SK-N-SH (cell line): ENCODE measurements at regions not wholly inside any gene's neighbourhood (a gene's known extent, or its start where the extent isn't known, plus 50 kb on each side); places are given as distances from the start of the nearest gene placed in this dataset.

ENCODE experiments used
- CTCF ChIA-PET: fragments of 300-600, 350-600 bp; formaldehyde crosslinking; extraction: SDS; loops from one replicate; lab custom pipeline; 2021; lab: Yijun Ruan, JAX
- POLR2A ChIA-PET: fragments of 350-600 bp; sonication (Branson Sonifier 250); formaldehyde crosslinking; extraction: SDS; loops from one replicate; lab custom pipeline; 2020; ENCODE audit warnings: antibody characterized with exemption, inconsistent platforms; lab: Yijun Ruan, JAX
- DNase-seq: peaks from one replicate; pipeline ENCODE4 v3.0.0; 2012
- H2AFZ ChIP-seq: fragments of 200-600 bp; sonication (generic); 2 replicates; pipeline ENCODE4 v1.8.1; 2016; ENCODE audit warnings: antibody characterized with exemption, mild to moderate bottlenecking, low read depth
- H3F3A ChIP-seq: fragments of 200-600 bp; sonication (generic); replicated peaks from 2 replicates; pipeline ENCODE3; 2016; ENCODE audit warnings: antibody characterized with exemption, mild to moderate bottlenecking; ENCODE audit not compliant: insufficient read depth
- H3K27ac ChIP-seq, 2 experiments: fragments of 200-500 bp in 1 of 2; fragments of 200-600 bp in 1 of 2; sonication (Bioruptor generic) in 1 of 2; sonication (generic), shearing (Covaris generic) in 1 of 2; 2 replicates each; pipeline versions ENCODE4 v1.5.1 to v1.6.1; 2014 to 2016; ENCODE audit warnings: low read depth in 2 of 2, inconsistent platforms in 1 of 2, low read length in 1 of 2, mild to moderate bottlenecking in 1 of 2, mixed read lengths in 1 of 2
- H3K27me3 ChIP-seq: fragments of 200-600 bp; sonication (generic), shearing (Covaris generic); 2 replicates; pipeline ENCODE4 v1.6.1; 2016; ENCODE audit warnings: mixed run types; ENCODE audit not compliant: insufficient read depth
- H3K36me3 ChIP-seq, 2 experiments: fragments of 200-500 bp in 1 of 2; fragments of 200-600 bp in 1 of 2; sonication (Bioruptor generic) in 1 of 2; sonication (generic) in 1 of 2; replicated peaks in 1 of 2; 2 replicates each; pipeline versions ENCODE3 to v1.5.1; 2014 to 2016; ENCODE audit warnings: low read length in 1 of 2, mild to moderate bottlenecking in 1 of 2; ENCODE audit not compliant: insufficient read depth in 2 of 2, control insufficient read depth in 1 of 2
- H3K4me1 ChIP-seq, 2 experiments: fragments of 200-500 bp in 1 of 2; fragments of 200-600 bp in 1 of 2; sonication (Bioruptor generic) in 1 of 2; sonication (generic), shearing (Covaris generic) in 1 of 2; 2 replicates each; pipeline versions ENCODE4 v1.5.1 to v1.6.1; 2014 to 2016; ENCODE audit warnings: low read depth in 1 of 2, low read length in 1 of 2, mixed run types in 1 of 2; ENCODE audit not compliant: insufficient read depth in 2 of 2, control insufficient read depth in 1 of 2
- H3K4me2 ChIP-seq: fragments of 200-600 bp; sonication (generic), shearing (Covaris generic); 2 replicates; pipeline ENCODE4 v1.6.1; 2017; ENCODE audit warnings: mixed run types
- H3K4me3 ChIP-seq, 2 experiments: fragments of 200-500 bp in 1 of 2; fragments of 200-600 bp in 1 of 2; sonication (Bioruptor generic) in 1 of 2; sonication (generic), shearing (Covaris generic) in 1 of 2; 2 replicates each; pipeline versions ENCODE4 v1.5.1 to v1.8.1; 2014 to 2016; ENCODE audit warnings: low read depth in 2 of 2, inconsistent platforms in 1 of 2, low read length in 1 of 2, mild to moderate bottlenecking in 1 of 2, mixed read lengths in 1 of 2, moderate library complexity in 1 of 2
- H3K79me2 ChIP-seq: fragments of 200-600 bp; sonication (generic); 2 replicates; pipeline ENCODE4 v1.8.1; 2017; ENCODE audit warnings: mild to moderate bottlenecking; ENCODE audit not compliant: insufficient read depth
- H3K9ac ChIP-seq: fragments of 200-600 bp; sonication (generic); 2 replicates; pipeline ENCODE4 v1.6.1; 2017; ENCODE audit warnings: mixed run types
- H3K9me2 ChIP-seq: fragments of 200-600 bp; sonication (generic); 2 replicates; pipeline ENCODE4 v1.6.1; 2017; ENCODE audit warnings: mixed run types
- H3K9me3 ChIP-seq: fragments of 200-600 bp; sonication (generic); 2 replicates; pipeline ENCODE4 v1.6.1; 2017; ENCODE audit warnings: mixed run types, mild to moderate bottlenecking, moderate library complexity
- H4K20me1 ChIP-seq: fragments of 200-600 bp; sonication (generic); 2 replicates; pipeline ENCODE4 v1.6.1; 2017; ENCODE audit warnings: mild to moderate bottlenecking, mixed run types; ENCODE audit not compliant: insufficient read depth
- CHD2 ChIP-seq: fragments of 150-350 bp; IDR thresholded peaks from 2 replicates; pipeline ENCODE4 v1.6.1; 2018; ENCODE audit warnings: low read length; ENCODE audit not compliant: partially characterized antibody
- ELF1 ChIP-seq: IDR thresholded peaks from 2 replicates; pipeline ENCODE4 v1.4.0; 2012
- EZH2phosphoT487 ChIP-seq: fragments of 200-600 bp; sonication (generic); IDR thresholded peaks from 2 replicates; pipeline ENCODE4 v1.6.1; 2017; ENCODE audit warnings: low read depth, mixed run types, mild to moderate bottlenecking, antibody characterized with exemption, moderate library complexity, borderline replicate concordance
- FOXJ3 ChIP-seq: sonication (generic); formaldehyde crosslinking; IDR thresholded peaks from 2 replicates; pipeline ENCODE4 v1.5.1; 2020; ENCODE audit warnings: mild to moderate bottlenecking, missing genetic modification reagents
- GABPA ChIP-seq: IDR thresholded peaks from 2 replicates; pipeline ENCODE4 v1.4.0; 2012; ENCODE audit warnings: low read depth, mild to moderate bottlenecking
- JUND ChIP-seq: IDR thresholded peaks from 2 replicates; pipeline ENCODE4 v1.4.0; 2012
- MXI1 ChIP-seq: IDR thresholded peaks from 2 replicates; pipeline ENCODE4 v1.6.1; 2012; ENCODE audit warnings: mild to moderate bottlenecking, low read depth, low read length, improper control_type of control experiment
- NFIC ChIP-seq: IDR thresholded peaks from 2 replicates; pipeline ENCODE4 v1.4.0; 2012; ENCODE audit warnings: borderline replicate concordance
- POLR2AphosphoS5 ChIP-seq: IDR thresholded peaks from 2 replicates; pipeline ENCODE4 v1.6.1; 2012; ENCODE audit warnings: low read depth, low read length
- REST ChIP-seq: IDR thresholded peaks from 2 replicates; pipeline ENCODE4 v1.6.1; 2012; ENCODE audit warnings: mild to moderate bottlenecking, low read depth, low read length, moderate library complexity
- SIN3A ChIP-seq: IDR thresholded peaks from 2 replicates; pipeline ENCODE4 v1.6.1; 2012; ENCODE audit warnings: low read depth, mild to moderate bottlenecking, low read length, moderate library complexity, borderline replicate concordance
- TEAD4 ChIP-seq: IDR thresholded peaks from 2 replicates; pipeline ENCODE4 v1.4.0; 2012; ENCODE audit warnings: mild to moderate bottlenecking, borderline replicate concordance; ENCODE audit not compliant: insufficient read depth
- USF1 ChIP-seq: IDR thresholded peaks from 2 replicates; pipeline ENCODE4 v1.4.0; 2012; ENCODE audit warnings: low read depth, borderline replicate concordance
- YY1 ChIP-seq: IDR thresholded peaks from 2 replicates; pipeline ENCODE4 v1.4.0; 2012; ENCODE audit warnings: low read depth, mild to moderate bottlenecking
- ZBTB33 ChIP-seq: IDR thresholded peaks from 2 replicates; pipeline ENCODE4 v1.4.0; 2012; ENCODE audit warnings: low read depth, borderline replicate concordance
- WGBS: methylation state at CpG from one replicate; pipeline ENCODE4 v1.1.6; 2017; ENCODE audit warnings: low lambda C conversion rate; 5-methylcytosine and 5-hydroxymethylcytosine counted together
- TF ChIP-seq, protein P1 (sequence below): IDR thresholded peaks from 2 replicates; pipeline ENCODE4 v1.4.0; 2012; ENCODE audit warnings: low read depth
- TF ChIP-seq, protein P2 (sequence below): fragments of 150-350 bp; IDR thresholded peaks from 2 replicates; pipeline ENCODE4 v1.6.1; 2017; ENCODE audit warnings: antibody characterized with exemption, low read length, low read depth, borderline replicate concordance
- TF ChIP-seq, protein P3 (sequence below): fragments of 200-600 bp; sonication (generic); IDR thresholded peaks from 2 replicates; pipeline ENCODE4 v1.6.1; 2017; ENCODE audit warnings: antibody characterized with exemption, mild to moderate bottlenecking, moderate library complexity

DNA sequence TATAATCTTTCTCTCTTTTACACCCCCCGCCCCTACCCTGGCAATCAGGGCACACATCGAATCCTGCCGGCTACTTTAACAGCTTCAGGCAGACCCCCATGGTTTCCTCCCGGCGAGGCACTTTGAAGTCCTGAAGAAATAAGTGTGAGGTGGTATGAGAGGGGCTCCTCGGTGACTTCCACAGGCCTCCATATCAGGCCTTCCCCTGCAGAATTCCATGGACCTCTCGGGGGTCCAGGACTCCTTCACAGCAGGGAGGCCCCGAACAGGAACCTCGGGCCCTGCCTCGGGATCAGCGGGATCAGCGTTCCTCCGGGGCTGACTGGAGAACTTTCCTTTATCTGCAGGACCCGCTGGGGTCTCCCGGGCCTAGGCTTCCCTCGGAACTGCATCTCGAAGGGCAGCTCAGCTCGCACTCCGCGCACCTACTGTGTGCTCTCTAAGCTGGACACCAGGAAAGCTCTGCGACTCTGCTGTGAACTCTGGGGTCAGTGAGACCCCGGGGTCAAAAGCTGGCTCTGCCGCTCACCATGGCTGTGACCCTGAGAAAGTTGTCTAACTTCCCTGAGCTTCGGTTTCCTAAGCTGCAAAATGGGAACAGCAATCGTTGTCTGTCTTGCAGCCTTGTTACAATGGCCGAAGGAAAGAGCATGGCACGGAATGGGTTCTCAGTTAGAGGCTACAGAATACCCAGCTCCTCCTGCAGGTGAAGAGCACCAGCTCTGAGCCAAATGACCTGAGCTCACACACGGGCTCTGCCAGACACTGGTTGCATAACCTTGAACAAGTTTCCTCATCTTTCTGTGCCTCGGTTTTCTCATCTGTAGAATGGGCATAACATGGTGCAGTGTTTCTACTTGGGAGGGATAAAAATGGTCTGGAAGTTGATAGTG lies 97.4 kb upstream of the ID2 start (continued):
- TF ChIP-seq USF1 (no peak), FOXJ3 (CRISPR knock-in tag) (no peak), REST (no peak), POLR2AphosphoS5 (no peak), SIN3A (no peak), NFIC (no peak), TEAD4 (no peak)

GRCh38 chr2:8586457-8587051 lies 95.3 kb upstream of the ID2 start:
- Histone ChIP-seq H3K4me2 (no peak overlapping the region), H3K27ac (no peak overlapping the region), H3K27me3 (no peaks in the 10 kb centered on the region), H3K79me2 (no peaks in the 10 kb centered on the region), H3K4me1 (peaks cover 0 to 8% of the 10 kb centered on the region in 2 experiments; a peak in 1 of 4 replicates), H4K20me1 (no peaks in the 10 kb centered on the region), H2AFZ (no peak overlapping the region), H3F3A (no peaks in the 10 kb centered on the region), H3K4me3 (no peak overlapping the region), H3K9me2 (no peaks in the 10 kb centered on the region), H3K9ac (no peak overlapping the region), H3K9me3 (no peaks in the 10 kb centered on the region), H3K36me3 (no peaks in the 10 kb centered on the region)
- DNase-seq: no peak
- WGBS: 83% methylated on average over 14 of the region's 15 CpGs
- ChIA-PET CTCF (interaction anchor here (0.6 to 1.4 kb wide), 2 partner anchors 107 to 1122 kb away, joined by 3 to 4 read pairs; no protein-coding TSS in a partner anchor), POLR2A (interaction anchor here (1.3 kb wide), 1 partner anchor 95 kb away, joined by 4 read pairs; the partner anchor contains the start of gene ID2)
- TF ChIP-seq JUND: no peak
- TF ChIP-seq MXI1: no peak
- TF ChIP-seq, protein P1, sequence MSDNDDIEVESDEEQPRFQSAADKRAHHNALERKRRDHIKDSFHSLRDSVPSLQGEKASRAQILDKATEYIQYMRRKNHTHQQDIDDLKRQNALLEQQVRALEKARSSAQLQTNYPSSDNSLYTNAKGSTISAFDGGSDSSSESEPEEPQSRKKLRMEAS: no peak
- TF ChIP-seq TEAD4: no peak
- no peak for TF ChIP-seq YY1
- TF ChIP-seq, protein P2, sequence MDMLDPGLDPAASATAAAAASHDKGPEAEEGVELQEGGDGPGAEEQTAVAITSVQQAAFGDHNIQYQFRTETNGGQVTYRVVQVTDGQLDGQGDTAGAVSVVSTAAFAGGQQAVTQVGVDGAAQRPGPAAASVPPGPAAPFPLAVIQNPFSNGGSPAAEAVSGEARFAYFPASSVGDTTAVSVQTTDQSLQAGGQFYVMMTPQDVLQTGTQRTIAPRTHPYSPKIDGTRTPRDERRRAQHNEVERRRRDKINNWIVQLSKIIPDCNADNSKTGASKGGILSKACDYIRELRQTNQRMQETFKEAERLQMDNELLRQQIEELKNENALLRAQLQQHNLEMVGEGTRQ: no peak
- TF ChIP-seq CHD2: no peak
- no peak for TF ChIP-seq SIN3A
- no peak for TF ChIP-seq POLR2AphosphoS5
- TF ChIP-seq ELF1: no peak
- TF ChIP-seq, protein P3, sequence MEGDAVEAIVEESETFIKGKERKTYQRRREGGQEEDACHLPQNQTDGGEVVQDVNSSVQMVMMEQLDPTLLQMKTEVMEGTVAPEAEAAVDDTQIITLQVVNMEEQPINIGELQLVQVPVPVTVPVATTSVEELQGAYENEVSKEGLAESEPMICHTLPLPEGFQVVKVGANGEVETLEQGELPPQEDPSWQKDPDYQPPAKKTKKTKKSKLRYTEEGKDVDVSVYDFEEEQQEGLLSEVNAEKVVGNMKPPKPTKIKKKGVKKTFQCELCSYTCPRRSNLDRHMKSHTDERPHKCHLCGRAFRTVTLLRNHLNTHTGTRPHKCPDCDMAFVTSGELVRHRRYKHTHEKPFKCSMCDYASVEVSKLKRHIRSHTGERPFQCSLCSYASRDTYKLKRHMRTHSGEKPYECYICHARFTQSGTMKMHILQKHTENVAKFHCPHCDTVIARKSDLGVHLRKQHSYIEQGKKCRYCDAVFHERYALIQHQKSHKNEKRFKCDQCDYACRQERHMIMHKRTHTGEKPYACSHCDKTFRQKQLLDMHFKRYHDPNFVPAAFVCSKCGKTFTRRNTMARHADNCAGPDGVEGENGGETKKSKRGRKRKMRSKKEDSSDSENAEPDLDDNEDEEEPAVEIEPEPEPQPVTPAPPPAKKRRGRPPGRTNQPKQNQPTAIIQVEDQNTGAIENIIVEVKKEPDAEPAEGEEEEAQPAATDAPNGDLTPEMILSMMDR: no peak
- no peak for TF ChIP-seq EZH2phosphoT487
- no peak for TF ChIP-seq GABPA
- TF ChIP-seq ZBTB33: no peak
- TF ChIP-seq FOXJ3 (CRISPR knock-in tag): no peak
- no peak for TF ChIP-seq USF1
